PFSK-1 (cell line): ENCODE measurements at regions not wholly inside any gene's neighbourhood (a gene's known extent, or its start where the extent isn't known, plus 50 kb on each side); places are given as distances from the start of the nearest gene placed in this dataset.

Source experiments
- FOXP2 ChIP-seq: optimal IDR thresholded peaks from 2 replicates; pipeline ENCODE3; 2011; ENCODE audit warnings: borderline replicate concordance, control low read depth, inconsistent platforms; ENCODE audit not compliant: insufficient read depth; ENCODE audit errors: extremely low read length, extremely low read depth
- POLR2AphosphoS5 ChIP-seq: IDR thresholded peaks from 2 replicates; pipeline ENCODE4 v1.6.1; 2012; ENCODE audit warnings: low read depth, mild to moderate bottlenecking, control low read depth, low read length, moderate library complexity
- SIN3A ChIP-seq: IDR thresholded peaks from 2 replicates; pipeline ENCODE4 v1.6.1; 2012; ENCODE audit warnings: mild to moderate bottlenecking, low read length, moderate library complexity, borderline replicate concordance; ENCODE audit not compliant: insufficient read depth
- TAF1 ChIP-seq: IDR thresholded peaks from 2 replicates; pipeline ENCODE4 v1.6.1; 2012; ENCODE audit warnings: low read length, control low read depth, borderline replicate concordance; ENCODE audit not compliant: insufficient read depth
- TF ChIP-seq, protein P1 (sequence below), 2 experiments: IDR thresholded peaks; 2 replicates each; pipeline versions ENCODE4 v1.6.1 to v1.8.0; 2011 to 2012; ENCODE audit warnings: low read depth in 2 of 2, low read length in 2 of 2, control low read depth in 1 of 2, inconsistent platforms in 1 of 2, mild to moderate bottlenecking in 1 of 2, moderate library complexity in 1 of 2; ENCODE audit not compliant: insufficient read depth in 1 of 2

DNA sequence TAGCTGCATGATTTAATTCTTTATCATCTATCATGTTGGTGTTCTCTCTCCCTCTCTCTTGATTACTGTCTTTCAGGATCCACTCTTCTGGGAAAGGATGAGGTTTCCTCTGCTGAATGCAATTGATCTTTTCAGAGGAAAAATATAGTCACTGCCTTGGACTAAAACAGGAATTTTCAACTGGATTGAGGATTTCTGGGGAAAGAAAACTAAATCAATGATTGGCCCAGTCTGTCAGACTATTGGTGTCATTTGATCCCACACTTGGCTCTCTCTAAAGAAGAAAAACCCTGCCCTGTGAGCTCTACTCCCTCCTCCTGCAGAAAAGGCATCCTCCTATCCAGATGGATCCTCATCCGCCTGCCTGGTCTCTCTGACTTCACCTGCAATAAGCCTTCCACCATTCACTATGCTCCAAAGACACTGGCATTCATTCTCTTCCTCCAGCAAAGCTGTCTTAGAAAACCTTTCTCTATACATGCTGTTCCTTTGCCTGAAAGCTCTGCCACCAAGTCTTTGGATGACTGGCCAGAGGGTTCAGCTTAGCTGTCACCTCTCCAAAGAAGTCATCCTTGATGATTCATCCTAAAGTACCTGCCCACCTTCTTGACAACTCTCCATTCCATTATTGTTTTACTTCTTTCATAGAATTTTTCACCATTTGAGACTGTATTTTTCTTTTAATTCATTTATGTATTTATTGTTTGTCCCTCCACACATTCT is 127.7 kb upstream of the CAND1 start:
- no peak for TF ChIP-seq SIN3A
- no peak for TF ChIP-seq TAF1
- no peak for TF ChIP-seq FOXP2
- TF ChIP-seq, protein P1, sequence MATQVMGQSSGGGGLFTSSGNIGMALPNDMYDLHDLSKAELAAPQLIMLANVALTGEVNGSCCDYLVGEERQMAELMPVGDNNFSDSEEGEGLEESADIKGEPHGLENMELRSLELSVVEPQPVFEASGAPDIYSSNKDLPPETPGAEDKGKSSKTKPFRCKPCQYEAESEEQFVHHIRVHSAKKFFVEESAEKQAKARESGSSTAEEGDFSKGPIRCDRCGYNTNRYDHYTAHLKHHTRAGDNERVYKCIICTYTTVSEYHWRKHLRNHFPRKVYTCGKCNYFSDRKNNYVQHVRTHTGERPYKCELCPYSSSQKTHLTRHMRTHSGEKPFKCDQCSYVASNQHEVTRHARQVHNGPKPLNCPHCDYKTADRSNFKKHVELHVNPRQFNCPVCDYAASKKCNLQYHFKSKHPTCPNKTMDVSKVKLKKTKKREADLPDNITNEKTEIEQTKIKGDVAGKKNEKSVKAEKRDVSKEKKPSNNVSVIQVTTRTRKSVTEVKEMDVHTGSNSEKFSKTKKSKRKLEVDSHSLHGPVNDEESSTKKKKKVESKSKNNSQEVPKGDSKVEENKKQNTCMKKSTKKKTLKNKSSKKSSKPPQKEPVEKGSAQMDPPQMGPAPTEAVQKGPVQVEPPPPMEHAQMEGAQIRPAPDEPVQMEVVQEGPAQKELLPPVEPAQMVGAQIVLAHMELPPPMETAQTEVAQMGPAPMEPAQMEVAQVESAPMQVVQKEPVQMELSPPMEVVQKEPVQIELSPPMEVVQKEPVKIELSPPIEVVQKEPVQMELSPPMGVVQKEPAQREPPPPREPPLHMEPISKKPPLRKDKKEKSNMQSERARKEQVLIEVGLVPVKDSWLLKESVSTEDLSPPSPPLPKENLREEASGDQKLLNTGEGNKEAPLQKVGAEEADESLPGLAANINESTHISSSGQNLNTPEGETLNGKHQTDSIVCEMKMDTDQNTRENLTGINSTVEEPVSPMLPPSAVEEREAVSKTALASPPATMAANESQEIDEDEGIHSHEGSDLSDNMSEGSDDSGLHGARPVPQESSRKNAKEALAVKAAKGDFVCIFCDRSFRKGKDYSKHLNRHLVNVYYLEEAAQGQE (IDR thresholded peaks at IDR 0.05; ENCODE audit: insufficient read depth in 1 of 2, low read depth in 2 of 2, low read length in 2 of 2) = no peak
- TF ChIP-seq POLR2AphosphoS5 = no peak

DNA sequence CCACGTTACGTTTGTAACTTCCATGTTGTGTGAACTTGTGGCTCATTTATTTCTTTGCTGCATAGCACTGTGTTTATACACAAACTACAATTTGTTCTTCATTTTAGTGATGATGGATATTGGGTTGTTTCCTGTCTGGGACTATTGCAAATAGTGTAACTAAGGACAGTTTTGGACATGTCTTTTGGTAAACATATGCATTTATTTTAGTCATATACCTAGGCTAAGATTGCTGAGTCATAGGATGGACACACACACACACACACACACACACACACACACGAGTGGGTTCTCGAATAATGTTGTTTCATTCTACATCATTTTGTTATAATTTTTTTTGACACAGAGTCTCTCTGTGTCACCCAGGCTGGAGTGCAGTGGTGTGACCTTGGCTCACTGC is 123.5 kb upstream of the CAND1 start:
- TF ChIP-seq FOXP2 (no peak), POLR2AphosphoS5 (no peak), TAF1 (no peak), SIN3A (no peak)
- TF ChIP-seq, protein P1 (IDR thresholded peaks at IDR 0.05; ENCODE audit: insufficient read depth in 1 of 2, low read depth in 2 of 2, low read length in 2 of 2) = no peak

DNA sequence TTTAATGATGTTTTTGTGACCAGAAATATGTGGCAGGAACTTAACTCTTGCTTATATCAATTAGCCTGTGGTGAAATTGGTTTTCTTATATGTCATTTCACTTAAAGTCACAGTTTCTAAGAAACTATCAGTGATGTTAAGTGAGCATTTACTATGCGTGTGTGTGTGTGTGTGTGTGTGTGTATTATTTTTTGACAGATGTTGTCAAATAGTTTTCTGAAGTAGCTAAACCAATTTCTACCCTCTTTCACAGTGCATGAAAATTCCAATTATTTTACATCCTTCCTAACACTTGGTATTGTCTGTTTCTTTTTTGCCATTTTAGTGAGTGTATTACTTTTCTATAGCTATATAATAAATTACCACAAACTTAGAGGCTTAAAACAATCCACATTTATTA is 122.1 kb upstream of the CAND1 start:
- no peak for TF ChIP-seq TAF1
- no peak for TF ChIP-seq FOXP2
- TF ChIP-seq POLR2AphosphoS5 = no peak
- TF ChIP-seq, protein P1 (IDR thresholded peaks at IDR 0.05; ENCODE audit: insufficient read depth in 1 of 2, low read depth in 2 of 2, low read length in 2 of 2) = no peak
- TF ChIP-seq SIN3A = no peak

DNA sequence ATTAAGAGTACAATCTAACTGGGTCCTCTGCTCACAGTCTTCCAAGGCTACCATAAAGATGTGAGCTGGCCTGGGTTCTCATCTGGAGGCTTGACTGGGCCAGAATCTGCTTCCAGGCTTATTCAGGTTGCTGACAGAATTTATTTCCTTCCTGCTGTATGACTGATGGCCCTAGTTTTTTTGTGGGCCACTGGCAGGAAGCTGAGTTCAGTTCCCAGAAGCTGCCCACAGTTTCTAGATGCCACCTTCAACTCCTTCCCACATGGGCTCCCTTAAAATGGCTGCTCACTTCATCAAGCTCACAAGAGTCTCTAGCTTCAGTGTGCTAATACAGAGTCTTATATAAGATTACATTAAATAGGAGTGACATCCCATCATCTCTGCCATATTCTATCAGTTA is 121.7 kb upstream of the CAND1 start:
- no peak for TF ChIP-seq TAF1
- TF ChIP-seq, protein P1 (IDR thresholded peaks at IDR 0.05; ENCODE audit: insufficient read depth in 1 of 2, low read depth in 2 of 2, low read length in 2 of 2) = no peak
- no peak for TF ChIP-seq SIN3A
- no peak for TF ChIP-seq FOXP2
